GM12873 (cell line): ENCODE measurements at regions not wholly inside any gene's neighbourhood (a gene's known extent, or its start where the extent isn't known, plus 50 kb on each side); places are given as distances from the start of the nearest gene placed in this dataset.

ENCODE experiments used
- TF ChIP-seq, protein P1 (sequence below): IDR thresholded peaks from 2 replicates; pipeline ENCODE4 v1.5.1; 2012; ENCODE audit warnings: low read depth, mild to moderate bottlenecking, moderate library complexity, low read length, control low read depth; ENCODE audit not compliant: insufficient read depth; ENCODE audit errors: missing control alignments

GRCh38 chr16:9331503-9331902, 240.1 kb downstream of the HAPSTR1 start:
- TF ChIP-seq, protein P1, sequence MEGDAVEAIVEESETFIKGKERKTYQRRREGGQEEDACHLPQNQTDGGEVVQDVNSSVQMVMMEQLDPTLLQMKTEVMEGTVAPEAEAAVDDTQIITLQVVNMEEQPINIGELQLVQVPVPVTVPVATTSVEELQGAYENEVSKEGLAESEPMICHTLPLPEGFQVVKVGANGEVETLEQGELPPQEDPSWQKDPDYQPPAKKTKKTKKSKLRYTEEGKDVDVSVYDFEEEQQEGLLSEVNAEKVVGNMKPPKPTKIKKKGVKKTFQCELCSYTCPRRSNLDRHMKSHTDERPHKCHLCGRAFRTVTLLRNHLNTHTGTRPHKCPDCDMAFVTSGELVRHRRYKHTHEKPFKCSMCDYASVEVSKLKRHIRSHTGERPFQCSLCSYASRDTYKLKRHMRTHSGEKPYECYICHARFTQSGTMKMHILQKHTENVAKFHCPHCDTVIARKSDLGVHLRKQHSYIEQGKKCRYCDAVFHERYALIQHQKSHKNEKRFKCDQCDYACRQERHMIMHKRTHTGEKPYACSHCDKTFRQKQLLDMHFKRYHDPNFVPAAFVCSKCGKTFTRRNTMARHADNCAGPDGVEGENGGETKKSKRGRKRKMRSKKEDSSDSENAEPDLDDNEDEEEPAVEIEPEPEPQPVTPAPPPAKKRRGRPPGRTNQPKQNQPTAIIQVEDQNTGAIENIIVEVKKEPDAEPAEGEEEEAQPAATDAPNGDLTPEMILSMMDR: no peak

- TF ChIP-seq, protein P1: no peak
Measured at GRCh38 chr16:9332574-9333148, 241.2 kb downstream of the HAPSTR1 start.

- TF ChIP-seq, protein P1: no peak
Measured at GRCh38 chr16:9333469-9333868, 242.0 kb downstream of the HAPSTR1 start.

DNA sequence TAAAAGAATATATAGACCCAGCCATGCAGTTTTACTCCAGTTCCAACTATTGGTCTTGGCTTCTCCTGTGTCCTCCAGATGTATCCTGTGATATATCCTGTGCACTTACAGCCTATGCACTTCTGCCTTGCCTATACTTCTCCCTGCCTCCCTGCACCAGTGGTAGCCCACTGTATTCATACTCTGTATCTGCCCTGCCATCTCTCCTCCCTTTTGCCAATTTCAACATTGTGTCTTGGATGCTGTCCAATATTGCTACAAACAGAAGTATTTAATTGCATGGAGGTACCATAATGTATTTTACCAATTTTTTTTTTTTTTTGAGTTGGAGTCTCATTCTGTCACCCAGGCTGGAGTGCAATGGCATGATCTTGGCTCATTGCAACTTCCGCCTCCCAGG, 242.7 kb downstream of the HAPSTR1 start:
- TF ChIP-seq, protein P1: no peak

- TF ChIP-seq, protein P1: no peak
Measured at GRCh38 chr16:9337308-9338032, 246.0 kb downstream of the HAPSTR1 start.

DNA sequence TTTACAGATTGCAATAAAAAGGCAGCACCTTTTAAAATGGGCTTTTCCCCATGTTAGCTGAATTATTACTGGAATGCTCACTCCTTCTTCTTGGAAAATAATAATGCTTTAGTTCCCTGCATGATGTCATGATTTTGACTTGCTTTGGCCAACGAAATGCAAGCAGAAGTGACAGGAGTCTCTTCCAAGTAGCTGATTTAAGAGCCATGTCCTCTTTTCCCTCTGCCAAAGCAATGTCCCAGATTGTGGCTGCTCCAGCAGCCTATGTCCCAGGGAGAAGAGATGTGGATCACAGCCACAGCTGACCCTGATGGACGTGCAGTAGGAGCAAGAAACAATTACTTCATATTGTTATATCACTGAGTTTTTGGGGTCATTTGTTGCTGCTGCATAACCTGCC, 246.6 kb downstream of the HAPSTR1 start:
- TF ChIP-seq, protein P1: no peak

GRCh38 chr16:9338510-9338909, 247.1 kb downstream of the HAPSTR1 start:
- TF ChIP-seq, protein P1: no peak
